NCI-H1694 treated with DMSO at 0.1 percent for 48 hours (cell line): ENCODE measurements at regions not wholly inside any gene's neighbourhood (a gene's known extent, or its start where the extent isn't known, plus 50 kb on each side); places are given as distances from the start of the nearest gene placed in this dataset.
"Not testable (repeated sequence)": the region's sequence is repeated elsewhere in the genome, so short reads cannot be mapped to it uniquely, and the experiment has no call there.

Experiments
- DNase-seq: peaks from one replicate; lab custom pipeline; 2025; lab: John Stamatoyannopoulos, UW

DNA sequence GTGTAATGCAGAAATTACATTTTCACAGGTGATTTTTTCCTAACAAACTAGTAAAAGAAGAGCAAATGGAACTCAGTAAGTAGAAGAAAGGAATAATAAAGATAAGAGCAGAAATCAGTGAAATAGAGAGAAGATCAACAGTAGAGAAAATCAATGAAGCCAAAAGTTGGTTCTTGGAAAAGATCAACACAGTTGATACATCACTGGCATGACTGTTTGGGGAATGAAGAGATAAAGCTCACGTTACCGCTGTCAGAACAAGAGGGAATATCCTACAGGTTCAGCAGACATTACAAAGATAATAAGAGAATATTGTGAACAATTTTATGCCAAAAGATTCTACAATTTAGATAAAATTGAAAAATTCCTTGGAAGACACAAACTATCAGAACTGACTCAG, 146.4 kb downstream of the ACTR3B start:
- DNase-seq: no peak

DNA sequence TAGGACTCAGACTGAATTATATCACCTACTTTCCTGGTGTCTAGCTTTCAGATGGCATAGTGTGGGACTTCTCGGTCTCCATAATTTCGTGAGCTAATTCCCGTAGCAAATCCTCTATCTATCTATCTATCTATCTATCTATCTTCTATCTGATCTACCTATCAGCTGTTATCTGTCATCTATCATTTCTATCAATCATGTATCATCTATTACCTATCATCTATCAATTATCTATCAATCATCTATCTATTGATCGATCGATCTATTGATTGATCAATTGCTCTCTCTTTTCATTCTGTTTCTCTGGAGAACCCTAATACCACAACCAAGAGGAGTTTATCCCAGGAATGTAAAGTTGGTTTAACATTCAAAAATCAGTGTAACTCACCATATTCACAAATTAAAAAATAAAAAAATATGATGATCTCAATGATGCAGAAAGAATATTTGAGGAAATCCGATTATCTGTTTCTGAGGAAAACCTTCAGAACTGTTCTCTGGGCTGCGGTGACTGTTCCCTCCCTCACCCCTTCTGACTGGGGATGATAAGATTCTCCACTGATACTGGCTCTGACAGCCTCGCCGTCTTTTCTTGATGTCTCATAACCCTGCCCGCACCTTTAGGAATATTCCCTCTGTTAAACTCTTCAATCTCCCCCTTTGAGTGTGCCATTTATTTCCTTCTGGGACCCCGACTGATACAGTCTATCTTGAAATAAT, 147.7 kb downstream of the ACTR3B start:
- DNase-seq: no peak

DNA sequence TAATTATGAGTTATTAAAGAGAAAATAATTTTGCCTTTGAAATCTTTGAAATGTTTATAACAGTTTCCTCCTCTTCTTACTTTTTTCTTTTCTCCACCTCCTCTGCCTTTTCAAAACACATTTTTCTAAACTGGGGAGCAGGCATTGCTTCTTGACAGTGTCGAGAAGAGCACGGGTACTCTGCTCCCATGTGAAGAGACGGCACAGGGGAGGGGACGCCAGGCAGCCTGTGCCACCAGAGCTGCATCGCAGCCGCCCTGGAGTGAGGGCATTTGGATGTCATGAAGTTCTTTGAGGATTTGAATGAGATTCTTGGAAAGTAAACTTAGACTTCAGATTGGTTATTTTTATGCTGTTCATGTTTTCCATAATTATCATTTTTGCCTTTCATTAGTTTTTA, 149.7 kb downstream of the ACTR3B start:
- no peak for DNase-seq

DNA sequence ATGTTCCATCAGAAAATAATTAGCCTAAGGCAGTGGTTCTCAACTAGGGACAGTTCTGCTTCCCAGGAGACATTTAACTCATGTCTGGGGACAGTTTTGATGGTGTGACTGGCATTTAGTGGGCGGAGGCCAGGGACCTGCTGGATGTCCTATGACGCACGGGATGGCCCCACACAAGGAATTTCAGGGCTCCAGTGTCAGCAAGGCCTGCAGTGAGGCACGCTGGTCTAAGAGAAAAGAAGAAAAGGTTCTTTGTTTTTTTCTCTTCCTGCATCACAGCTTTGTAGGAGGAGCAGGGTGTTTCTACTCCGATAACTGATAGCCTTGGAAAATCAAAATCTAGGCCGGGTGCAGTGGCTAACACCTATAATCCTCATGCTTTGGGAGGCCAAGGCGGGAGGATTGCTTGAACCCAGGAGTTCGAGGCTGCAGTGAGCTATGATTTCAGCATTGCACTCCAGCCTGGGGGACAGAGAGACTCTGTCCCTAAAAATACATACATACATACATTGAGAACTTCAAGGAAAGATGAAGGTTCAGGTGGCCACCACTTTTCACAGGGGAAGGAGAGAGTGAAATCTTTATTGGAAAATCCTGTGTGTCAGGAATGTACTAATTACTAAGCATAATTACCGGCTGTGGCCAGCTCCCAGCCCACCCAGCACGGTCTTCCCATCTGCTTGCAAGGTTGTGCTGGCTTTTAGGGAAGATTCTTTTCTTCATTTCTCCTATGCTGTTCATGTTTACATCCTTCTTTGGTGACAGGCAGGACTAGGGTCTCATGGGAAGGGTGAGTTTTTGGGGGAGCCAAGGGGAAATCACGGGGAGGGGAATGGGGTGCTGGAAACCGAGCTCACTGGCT, 150.4 kb downstream of the ACTR3B start:
- DNase-seq: no peak

DNA sequence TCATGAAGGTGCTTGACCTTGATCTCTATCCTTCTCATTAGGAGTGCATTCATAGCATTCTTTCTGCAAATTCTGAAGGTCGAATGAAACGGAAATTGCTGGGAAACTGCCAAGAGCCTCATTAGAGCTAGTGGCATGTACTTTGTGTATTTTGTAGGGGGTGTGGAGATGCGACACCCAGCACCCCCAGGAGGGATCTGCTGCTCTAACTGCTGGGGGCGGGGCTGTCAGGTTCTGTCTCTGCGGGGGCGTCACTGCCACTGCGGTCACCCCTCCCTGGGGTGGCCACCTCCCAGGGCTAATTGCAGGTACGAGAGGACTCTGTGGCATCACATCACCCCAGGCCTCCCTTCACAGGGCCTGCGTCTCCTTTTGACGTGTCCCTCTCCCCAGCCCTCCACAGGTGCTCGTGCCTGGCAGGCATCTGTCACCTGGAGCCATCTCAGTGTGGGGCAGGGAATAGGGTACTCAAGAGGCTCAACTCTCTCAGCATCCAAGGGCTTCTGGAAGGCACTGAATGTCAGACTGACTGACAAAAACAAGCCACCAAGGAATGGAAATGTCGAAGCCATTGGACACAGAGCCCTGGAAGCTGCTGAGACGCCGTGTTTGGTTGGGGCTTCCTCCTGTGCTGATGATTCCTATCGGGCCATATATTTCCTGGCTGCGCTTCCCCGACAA, 151.1 kb downstream of the ACTR3B start:
- DNase-seq: no peak

DNA sequence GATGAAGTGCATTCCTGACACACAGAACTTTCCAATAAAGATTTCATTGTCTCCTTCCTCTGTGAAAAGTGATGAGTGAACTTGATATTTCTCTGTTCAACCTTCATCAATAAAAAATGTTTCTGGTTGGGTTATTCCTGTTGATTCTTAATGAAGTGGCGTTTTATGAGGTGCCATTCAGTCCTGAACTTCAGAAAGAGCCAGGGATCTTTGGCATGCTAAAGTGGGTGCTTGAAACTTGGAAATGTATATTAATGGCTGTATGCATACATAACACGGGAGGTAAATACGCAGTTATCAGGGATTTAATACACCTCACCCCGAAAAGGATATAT, 151.6 kb downstream of the ACTR3B start:
- no peak for DNase-seq

DNA sequence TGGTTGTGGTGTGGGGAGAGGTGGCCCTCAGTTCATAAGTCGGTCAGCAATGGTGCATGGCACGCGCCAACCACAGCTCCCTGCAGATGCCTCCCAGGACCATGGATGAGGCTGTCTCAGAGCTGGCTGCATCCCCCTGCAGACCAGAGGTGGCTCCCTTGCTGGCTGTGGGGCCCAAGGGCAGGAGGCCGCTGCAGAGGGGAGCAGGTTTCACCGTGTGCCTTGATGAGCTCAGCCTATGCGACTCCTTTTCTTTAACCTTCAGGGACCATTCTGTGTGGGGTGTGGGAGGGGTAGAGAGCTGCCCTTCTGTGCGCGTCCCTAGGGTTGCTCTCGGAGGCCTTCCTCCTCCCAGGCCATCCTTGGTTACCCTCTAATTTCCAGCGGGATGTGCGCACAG, 152.4 kb downstream of the ACTR3B start:
- no peak for DNase-seq

DNA sequence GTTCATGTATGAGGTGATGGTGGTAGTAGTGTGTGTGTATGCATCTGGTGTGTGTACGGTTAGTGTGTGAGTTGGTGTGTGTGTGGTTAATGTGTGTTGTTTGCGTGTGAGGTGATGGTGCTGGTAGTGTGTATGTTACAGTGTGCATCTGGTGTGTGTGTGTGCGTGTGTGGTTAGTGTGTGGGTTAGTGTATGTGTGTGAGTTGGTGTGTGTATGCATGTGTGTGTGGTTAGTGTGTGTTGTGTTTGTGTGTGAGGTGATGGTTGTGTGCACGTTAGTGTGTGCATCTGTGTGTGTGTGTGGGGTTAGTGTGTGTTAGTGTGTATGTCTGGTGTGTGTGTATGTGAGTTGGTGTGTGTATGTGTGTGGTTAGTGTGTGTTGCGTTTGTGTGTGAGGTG, 153.0 kb downstream of the ACTR3B start:
- DNase-seq: no peak

DNA sequence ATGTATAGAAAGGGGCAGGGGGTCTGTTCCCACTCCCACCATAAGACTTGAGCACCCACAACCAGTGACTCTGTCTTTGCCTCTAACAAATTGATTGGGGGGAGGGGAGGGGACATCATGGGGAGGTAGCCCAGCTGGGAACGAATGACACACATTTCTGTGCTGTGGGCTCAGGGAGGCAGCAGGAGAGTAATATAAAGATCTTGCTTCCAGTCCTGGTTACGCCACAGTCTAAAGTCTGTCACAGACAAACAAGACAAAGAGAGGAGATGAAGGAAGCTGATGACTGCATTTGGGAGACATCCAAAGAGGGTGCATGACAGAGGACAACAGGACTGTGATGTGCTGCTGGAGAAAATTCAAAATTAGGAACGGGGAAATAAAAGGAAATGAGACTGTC, 153.9 kb downstream of the ACTR3B start:
- no peak for DNase-seq

DNA sequence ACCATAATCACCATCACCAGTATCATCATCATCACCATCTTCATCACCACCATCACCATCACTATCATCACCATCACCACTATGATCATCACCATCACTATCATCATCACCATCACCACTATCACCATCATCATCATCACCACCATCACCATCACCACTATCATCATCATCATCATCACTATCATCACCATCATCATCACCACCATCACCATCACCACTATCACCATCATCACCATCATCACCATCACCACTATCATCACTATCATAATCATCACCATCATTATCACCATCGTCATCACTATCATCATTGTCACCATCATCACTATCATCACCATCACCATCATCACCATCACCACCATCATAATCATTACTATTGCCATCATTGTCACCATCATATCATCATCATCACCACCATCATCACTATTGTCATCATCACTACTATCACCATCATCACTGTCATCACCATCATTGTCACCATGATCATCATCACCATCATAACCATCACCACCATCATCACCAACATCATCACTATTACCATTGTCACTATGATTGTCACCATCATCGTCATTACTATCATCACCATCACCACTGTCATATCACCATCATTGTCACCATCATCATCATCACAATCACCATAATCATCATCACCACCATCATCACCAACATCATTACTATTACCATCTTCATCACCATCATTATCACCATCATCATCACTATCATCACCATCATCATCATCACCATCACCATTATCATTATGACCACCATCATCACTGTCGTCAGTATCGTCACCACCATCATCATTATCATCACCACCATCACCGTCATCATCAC, 154.7 kb downstream of the ACTR3B start:
- DNase-seq: no peak

DNA sequence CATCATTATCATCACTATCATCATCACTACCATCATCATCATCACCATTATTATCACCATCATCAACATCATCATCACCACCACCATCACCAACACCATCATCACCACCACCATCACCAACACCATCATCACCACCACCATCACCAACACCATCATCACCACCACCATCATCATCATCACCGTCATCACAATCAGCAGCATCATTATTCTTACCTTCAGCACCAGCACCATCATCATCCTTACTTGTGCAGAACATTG, 155.2 kb downstream of the ACTR3B start:
- DNase-seq: not testable (repeated sequence)

DNA sequence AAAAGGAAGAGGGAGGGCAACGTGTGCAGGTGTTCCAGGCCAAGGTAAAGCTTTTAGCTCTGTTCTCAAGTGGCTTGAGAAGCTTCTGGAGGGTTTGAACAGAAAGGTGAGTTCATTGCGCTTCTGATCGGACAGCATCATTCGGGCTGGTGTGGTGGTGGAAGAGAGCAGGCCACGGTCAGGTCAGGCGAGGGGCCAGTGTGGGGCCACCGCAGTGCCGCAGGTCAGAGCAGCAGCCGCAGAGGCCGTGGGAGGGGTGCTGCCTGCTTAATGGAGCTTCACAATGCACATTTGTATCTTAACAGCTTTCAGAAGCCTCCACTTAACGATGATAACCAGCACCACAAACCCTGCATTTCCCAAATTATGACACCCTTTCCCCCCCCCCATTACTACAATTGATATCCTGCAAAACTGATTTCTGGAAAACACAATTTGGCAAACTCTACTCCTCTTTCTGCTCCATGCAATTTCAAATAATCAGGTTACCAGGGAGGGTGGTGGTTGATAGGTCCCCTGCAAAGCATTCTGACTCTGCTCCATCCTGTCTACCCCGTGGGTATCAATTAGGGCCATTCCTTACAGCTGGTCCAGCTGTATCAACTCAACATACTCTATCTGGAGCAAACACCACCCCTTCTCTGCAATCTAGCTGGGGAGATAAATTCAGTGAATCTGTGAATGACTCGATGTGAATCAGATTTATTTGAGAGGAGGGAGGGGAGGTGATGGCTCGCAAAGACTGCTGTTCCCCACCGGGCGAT, 162.9 kb downstream of the ACTR3B start:
- DNase-seq: no peak

DNA sequence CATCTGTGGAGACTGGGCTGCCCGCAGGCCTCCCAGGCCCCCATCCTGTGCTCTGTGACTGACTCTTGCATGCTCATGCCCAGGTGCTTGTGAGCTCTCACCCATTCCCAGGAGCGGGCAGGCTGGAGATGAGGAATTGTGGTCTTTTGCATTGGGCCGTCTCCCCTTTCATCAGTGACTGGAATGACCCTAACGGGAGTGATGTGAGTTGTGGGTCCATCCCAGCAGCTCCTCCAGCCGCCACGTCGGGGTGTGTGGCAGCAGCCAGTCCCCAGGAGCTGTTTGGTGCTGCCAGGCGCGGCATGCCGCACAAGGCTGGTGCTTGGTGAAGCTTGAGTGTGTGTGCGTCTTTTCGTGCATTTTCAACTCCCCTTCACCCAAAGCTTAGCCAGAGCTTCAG, 164.2 kb downstream of the ACTR3B start:
- no peak for DNase-seq

DNA sequence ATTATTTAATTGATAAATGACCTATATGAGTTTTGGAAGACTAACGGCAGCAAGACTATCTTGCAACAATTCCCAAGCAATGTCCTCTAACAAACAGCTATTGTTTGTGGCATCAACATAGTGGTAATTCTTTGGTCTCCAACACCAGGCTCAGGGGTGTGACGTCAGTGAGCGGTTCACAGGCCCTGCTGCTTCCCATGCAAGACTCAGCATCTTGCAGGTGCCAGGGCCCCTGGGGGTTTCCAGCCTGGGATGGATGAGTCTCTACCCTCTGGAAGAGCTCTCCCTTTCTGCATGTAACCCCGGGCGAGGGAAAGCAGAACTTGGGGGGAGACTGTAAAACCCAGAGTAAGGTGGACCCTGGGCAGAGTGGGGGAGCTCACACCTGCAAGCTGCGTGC, 164.7 kb downstream of the ACTR3B start:
- no peak for DNase-seq

DNA sequence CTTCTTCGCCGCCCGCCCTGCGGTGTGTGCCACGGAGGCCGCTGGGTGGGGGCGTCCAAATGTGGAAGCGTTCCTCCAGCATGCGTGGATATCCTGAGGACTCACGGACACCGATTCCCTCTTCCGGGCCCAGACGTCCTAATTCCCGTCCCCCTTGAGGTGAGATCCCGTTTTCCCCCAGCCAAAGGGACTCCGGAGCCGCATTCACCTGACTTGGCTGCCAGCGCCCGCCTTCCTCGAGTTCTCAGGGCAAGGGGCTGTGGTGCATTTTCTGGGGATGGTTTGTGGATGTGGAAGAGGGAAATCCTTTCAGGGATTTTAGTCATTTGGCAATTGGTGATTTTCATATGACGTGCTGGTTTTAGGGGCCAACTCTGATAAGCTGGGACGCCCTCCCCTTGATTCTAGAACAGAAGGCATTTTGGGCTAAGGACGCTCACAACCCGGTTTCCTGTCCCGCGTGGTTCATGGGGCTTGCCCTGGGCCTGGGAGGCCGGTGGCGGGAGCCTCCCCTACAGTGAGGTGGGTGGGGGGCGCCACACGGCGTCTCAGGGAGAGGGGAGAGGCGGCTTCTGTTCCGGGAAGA, 165.4 kb downstream of the ACTR3B start:
- DNase-seq: no peak

DNA sequence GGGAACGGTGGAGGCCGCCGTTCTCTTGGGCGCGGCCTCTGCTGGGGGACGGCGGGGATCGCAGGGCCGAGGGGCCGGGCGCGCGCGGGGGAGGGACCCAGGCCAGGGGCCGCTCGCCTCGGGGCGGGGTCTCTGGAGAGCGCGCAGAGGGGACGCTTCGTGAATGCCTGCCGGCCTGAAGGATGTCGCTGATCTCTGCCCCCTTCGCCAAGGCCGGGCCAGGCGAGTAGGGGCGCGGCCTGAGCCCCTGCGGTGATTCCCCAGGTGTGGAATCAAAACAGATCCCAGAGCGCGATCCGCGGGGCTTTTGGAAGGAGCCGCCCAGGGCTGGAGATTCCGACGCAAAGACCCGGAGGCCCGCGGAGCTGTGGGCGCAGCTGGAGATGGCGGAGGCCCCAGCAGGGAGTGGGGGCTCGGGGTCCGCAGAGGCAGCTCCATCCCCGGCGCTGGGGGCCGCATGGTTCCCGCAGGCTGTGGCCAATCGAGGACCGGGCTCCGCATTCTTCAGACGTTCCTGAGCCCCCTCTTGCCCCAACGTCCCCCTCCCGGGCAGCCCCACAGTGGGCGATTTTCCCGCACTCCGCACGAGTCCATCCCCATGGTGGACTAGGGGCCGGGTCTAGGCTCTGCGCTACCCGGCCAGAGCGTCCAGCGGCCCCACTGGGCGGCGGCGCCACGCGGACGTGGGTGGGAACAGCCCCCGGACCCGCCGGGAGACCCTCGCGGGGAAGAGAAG, 166.0 kb downstream of the ACTR3B start:
- DNase-seq: no peak

DNA sequence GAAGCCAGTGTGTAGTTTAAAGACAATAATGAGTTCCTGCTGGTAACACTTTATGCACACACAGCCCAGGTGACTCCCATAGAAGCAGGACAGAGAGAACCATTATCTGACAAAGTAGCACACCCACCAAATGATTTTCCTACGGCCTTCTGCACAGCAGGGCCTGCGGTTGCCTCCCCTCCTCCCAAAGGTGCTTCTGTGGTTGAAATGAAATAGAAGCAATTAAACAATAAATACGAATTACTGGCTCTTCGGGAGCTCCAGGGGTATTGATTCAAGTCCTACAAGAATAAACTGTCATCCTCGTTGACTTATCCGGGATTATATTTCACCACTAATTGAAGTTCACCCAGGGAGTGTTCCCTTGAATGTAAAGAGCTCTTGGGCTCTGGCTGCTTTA, 172.1 kb downstream of the ACTR3B start:
- DNase-seq: no peak

DNA sequence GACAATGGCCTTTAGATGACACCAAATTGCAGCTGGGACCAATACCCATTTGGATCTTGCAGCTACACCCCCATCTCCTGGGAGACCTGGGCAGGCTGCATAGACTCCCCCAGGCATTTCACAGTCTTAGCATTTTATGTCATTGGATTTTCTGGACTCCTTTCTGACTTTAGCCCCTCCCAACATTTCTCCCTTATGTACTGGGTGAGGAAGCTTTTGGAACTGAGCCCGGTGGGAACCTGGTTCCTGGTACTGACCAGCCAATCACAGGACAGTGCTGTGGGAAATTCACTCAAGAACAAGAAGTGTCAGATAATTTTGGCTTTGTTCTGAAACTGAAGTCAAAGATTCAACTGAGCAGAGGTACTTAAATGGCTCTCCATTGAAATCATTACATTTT, 177.7 kb downstream of the ACTR3B start:
- DNase-seq: no peak

DNA sequence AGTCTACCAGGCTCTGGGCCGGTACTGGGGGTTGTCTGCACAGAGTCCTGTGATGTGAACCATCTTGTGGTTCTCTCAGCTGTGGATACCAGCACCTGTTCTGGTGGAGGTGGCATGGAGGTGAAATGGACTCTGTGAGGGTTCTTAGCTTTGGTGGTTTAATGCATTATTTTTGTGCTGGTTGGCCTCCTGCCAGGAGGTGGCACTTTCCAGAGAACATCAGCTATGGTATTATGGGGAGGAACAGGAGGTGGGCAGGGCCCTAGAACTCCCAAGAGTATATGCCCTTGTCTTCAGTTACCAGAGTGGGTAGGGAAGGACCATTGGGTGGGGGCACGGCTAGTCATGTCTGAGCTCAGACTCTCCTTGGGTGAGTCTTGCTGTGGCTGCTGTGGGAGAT, 187.1 kb downstream of the ACTR3B start:
- DNase-seq: not testable (repeated sequence)

DNA sequence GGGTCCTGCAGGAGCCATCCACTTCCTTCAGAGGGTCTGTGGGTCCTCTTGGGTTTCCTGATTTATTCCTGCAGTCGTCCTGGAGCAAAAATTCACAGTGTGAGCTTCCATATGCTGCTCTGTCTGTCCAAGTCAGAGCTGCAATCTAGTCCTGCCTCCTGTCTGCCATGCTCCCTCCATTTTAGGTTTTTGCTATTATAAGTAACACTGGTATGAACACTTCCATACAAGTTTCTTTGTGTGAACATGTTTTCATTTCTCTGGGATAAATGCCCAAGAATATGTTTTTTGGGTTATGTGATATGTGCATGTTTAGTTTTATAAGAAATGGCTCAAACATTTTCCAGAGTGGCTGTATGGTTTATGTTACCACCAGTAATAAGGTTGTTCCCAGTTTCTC, 188.1 kb downstream of the ACTR3B start:
- no peak for DNase-seq

DNA sequence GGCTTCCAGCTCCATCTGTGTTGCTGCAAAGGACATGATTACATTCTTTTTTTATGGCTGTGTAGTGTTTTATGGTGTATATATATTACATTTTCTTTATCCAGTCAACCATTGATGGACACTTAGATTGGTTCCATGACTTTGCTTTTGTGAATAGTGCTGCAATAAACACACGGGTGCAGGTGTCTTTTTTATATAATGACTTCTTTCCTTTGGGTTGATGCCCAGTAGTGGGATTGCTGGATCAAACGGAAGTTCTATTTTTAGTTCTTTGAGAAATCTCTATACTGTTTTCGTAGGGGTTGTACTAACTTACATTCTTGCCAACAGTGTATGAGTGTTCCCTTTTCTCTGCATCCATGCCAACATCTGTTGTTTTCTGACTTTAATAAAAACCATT, 189.7 kb downstream of the ACTR3B start:
- DNase-seq: no peak
